Hematopoietic multipotent progenitor cell treated with erythropoietin and hydrocortisone succinate and interleukin-3 and kit ligand, for 8 days (in vitro differentiated cells): ENCODE measurements at regions not wholly inside any gene's neighbourhood (a gene's known extent, or its start where the extent isn't known, plus 50 kb on each side); places are given as distances from the start of the nearest gene placed in this dataset.

ENCODE experiments used
- DNase-seq: peaks from one replicate; pipeline ENCODE4 v3.0.0-alpha.2; 2015

DNA sequence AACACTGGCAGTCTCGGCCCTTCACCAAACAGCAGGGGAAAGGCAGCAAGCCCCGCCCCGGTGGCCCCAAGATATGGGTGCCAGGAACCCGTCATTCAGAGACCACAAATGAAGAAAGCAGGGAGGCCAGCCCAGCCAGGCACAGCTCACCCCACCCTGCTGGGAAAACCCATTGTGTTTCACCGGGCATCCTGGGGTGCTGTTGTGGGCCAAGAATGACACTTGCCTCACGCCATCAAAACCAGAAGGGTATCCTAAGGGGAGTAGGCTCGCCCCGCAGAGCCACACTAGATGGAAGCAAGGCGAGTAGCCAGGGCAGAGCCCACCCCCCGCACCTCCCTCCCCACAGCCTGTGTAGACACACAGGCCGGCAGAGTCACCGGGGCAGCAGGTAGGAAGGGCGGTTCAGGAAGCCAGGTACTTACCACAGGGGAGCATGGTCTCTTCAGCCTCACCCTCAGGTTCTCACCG is 72.5 kb upstream of the KCNMA1 start:
- no peak for DNase-seq

DNA sequence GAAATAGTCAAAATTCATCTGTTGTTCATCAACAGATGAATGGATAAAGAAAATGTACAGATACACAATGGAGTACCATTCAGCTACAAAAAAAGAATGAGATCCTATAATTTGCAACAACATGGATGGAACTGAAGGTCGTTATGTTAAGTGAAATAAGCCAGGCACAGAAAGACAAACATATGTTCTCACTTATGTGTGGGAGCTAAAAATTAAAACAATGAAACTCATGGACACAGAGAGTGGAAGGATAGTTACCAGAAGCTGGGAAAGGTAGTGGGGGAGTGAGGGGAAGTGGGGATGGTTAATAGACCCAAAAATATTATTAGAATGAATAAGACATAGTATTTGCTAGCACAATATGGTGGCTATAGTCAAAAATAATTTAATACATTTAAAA is 70.0 kb upstream of the KCNMA1 start:
- DNase-seq = no peak

DNA sequence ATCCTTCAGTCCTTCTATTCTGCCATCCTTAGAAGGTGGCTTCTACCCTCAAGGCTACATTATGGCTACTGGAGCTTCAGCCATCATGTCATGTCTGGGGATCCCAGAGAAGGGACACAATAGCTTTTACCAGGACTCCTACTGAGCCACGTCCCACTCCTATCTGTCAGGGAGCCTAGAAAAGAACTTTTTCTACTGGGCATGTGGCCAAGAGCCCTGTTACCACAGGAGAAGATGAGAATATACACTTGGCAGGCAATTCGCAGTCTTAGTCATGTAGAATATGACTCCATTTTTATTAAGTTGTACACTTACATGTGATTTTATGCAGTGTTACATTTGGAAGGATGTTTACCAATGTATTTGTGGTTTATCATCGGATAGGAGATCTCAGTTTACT is 64.6 kb upstream of the KCNMA1 start:
- peak; percentile 21 for DNase-seq

DNA sequence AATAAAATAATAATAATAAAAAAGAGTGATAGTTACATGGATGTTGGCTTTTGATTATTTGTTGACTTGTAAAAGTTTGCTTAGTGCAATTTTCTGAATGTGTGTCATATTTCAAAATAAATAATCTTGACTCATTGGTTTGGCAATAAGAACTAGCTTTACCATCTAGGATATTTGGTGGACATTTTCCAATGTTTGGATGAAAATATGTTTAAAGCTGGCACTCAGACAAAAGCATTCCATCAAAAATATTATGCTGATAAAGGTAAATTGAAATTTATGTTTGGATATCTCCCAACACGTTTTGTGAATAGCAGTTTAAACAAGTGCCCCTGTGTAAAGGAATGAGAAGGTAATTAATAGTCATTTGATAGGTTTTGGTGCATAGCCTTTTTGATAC is 62.5 kb upstream of the KCNMA1 start:
- DNase-seq = no peak

DNA sequence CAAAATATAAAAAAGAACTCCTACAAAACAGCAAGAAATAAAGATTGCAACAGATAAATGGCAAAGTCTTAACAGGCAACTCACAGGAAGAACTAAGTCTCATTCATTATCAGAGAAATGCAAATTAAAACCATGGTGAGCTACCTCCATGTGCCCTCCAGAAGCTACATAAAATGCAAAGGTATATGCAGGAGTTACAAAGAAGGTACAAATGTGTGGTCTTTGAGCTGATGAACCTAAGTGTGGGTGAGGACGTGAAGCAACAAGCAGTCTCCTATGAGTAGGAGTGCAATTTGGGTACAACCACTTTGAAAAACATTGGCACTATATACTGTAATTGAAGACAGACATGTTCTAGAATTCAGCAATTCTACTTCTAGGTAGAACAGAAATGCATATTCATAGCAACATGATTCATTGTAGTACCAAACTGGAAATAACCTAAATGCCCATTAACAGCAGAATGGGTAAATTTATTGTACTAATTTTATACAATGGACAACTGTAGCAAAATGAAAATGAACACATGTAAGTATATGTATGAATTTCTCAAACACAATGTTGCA is 61.6 kb upstream of the KCNMA1 start:
- no peak for DNase-seq

DNA sequence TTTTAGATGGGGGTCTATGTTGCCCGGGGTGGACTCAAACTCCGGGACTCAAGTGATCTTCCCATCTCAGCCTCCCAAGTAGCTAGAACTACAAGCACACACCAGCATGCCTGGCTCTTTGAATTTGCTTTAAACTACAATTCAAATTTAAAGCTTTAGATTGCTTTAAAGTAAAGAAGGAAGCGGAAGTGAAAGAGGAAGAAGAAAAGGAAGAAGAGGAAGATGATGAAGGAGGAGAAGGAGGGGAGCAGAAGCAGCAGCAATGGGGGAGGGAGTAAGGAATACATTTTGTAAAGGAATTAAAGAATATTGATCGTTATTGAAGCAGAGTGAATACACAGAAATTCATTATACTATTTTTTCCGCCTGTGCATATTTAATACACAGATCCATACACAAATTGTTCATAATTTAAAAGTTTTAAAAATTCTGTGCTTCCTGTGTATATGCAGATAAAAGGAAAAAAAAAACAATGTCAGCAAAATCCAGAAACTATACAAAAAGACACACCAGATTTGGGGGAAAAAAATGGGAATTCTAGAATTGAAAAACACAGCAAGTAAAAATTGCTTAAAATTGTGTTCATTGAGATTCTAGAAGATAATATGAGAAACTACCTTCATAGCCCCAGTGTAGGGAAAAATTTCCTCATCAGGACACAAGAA is 60.8 kb upstream of the KCNMA1 start:
- DNase-seq = no peak

DNA sequence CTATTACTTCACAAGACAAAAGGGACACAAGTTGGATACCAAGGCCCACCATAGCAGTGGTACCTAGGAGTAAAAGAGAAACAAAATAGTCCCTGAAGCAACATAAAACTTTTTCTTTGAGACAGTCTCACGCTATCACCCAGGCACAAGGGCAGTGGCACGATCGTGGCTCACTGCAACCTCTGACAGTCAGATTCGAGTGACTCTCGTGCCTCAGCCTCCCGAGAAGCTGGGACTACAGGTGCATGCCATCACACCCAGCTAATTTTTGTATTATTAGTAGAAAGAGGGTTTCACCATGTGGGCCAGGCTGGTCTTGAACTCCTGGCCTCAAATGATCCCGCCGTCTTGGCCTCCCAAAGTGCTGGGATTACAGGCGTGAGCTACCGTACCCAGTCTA is 59.0 kb upstream of the KCNMA1 start:
- DNase-seq = no peak

DNA sequence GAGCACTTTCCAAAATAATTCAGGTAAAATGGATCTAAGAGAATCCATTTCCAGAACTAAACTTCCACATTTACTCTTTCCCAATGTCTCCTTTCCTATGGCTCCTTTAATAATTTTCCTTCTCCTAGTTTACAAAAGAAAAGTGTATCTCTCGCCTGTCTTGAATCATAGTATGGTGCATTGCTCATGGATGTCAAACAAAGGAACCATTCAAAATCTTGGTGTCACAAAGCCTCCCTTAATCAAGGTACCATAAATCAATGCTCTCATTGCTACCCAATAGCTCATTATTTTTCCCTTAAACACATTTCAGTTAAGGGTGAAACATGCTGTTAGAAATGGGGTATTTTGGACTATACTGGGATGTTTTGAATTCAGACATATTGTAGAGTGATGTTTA is 57.6 kb upstream of the KCNMA1 start:
- DNase-seq = no peak

DNA sequence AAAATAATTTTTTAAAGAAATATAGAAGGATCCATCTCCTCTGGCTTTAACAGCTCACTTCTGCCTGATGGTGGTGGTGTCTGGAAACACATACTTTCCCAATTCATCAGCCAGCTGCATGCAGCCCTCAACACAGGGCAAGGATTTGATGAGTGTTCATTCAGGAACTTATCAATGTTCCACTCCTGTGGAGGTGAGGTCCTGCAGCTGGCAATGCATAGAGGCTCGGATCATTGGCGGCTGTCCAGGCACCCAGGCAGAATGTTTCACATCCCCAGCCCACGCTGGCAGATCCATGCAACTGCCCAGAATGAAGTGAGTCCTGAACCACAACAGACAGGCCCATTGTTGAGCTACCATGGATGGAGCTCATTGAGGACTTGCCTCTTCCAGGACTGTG is 55.2 kb upstream of the KCNMA1 start:
- no peak for DNase-seq

DNA sequence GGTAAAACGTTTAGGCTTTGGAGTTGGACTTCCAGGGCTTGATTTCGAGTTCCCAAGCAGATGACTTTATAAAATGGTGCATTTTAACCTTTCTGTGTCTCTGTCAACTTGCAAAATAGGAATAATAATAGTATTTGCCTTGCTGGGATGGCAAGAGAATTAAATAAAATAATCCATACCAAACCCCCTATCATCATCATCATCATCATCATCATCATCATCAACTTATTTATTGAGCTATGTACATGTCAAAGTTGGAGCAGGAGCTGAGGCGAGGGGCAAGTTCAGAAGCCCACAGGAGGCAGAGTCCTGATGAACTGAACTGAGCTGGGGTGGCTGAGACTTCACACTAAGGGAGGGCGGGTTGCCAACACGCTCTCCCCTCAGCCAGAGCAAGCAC is 51.7 kb upstream of the KCNMA1 start:
- DNase-seq = no peak

DNA sequence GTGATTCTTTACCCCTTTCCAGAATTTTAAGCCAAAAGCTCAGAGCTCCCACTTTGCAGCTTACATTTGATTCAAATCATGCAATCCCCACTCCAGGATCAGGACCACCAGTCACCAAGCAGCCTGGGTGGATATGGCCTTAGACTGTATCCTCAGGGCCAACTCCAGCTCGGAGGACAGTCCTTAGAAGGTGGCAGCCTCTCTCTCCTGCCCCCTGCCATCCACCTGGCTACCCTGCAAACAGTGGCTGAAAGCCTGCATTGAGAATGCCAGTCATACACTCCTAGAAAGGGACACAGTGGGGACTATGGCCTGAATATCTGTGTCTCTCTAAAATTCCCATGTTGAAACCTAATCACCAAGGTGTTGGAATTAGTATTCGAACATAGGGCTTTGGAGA is 50.0 kb upstream of the KCNMA1 start:
- no peak for DNase-seq
